T-helper 2 cell (primary cell): ENCODE measurements at regions not wholly inside any gene's neighbourhood (a gene's known extent, or its start where the extent isn't known, plus 50 kb on each side); places are given as distances from the start of the nearest gene placed in this dataset.
"Not testable (repeated sequence)": the region's sequence is repeated elsewhere in the genome, so short reads cannot be mapped to it uniquely, and the experiment has no call there.

Experiments used
- DNase-seq, 5 experiments: peaks; one replicate each; pipeline versions ENCODE4 v3.0.0 to v3.0.0-alpha.2; 2012 to 2022

DNA sequence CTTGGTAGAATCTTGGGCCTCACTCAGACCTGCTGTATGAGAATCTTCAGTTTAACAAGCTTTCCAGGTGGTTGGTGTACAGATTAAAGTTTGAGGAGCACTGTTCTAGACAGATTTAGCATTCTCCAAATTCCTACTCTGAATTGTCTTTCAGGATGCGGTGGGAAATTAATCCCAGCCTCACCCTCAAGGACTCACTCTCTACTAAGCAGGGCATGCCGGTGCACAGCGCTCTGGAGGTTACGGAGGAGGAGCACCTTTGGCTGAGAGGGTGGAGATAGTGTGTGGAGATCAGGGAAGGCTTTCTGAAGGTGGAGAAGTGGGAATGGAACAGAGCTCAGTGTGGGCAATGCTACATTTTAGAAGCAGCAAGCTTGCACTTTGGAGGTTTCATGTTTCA is 359.2 kb downstream of the LRATD1 start:
- DNase-seq, result no peak

DNA sequence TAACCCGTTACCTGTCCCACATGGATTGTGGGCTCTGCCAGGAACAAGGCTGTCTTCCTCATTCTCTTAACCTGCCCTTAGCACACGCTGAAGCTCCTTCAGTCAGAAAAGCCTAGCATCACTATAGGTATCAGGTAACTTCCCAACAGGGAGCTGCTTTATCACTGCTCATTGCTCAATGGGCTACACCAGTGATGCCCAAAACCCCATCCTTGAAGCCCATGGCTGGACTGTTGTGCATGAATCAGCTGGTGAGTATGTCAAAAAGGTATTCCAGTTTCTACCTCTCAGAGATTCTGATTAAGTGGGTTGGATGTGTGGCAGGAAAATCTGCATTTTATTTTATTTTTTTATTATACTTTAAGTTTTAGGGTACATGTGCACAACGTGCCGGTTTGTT is 362.2 kb downstream of the LRATD1 start:
- no peak for DNase-seq

DNA sequence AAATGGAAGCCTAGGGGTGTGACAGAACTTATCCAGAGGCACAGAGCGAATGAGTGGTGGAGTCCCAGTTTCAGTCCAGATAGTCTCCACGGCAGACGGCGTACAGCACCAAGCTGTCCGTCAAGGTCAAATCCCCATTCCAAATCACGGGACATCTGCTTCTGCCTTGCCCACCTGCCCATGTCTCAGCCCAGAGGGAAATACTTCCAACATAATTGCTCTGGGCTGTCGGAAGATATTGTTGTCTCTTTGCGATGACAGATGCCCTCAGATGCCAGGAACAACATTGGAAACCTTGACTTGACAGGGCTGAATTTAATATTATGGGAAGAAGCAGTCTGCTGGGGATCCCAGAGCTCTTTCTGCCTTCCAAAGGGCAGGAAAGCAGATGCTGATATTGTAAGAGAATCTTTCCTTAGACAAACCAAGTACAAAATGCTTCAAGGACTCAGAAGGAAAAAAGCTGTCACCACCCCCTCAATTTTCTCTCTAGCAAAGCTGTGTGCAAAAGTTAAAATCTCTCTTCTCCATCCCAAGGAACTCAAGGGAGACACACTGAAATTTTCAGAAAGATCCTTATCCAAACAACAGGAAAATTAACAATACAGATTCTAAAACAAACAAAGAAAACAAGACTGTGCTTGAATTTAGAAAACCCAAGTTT is 364.0 kb downstream of the LRATD1 start:
- no peak for DNase-seq

DNA sequence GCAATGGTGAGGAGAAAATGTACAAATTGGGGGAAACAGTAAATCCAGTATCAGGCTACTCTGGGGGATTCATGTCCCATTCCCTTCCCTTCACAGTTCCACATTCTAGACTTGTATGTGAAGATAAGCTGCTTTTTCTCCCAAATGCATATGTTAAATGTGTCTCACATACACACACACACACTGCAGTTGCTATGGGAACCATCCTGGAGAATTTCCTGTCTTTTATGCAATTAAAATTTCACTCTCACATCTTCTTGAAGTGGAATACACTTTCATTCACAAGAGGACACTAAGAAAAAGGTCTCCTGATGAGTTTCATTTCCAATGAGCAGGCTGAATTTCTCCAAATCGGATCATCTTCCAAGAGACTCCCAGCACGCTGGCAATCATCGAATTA is 366.0 kb downstream of the LRATD1 start:
- DNase-seq, result no peak

DNA sequence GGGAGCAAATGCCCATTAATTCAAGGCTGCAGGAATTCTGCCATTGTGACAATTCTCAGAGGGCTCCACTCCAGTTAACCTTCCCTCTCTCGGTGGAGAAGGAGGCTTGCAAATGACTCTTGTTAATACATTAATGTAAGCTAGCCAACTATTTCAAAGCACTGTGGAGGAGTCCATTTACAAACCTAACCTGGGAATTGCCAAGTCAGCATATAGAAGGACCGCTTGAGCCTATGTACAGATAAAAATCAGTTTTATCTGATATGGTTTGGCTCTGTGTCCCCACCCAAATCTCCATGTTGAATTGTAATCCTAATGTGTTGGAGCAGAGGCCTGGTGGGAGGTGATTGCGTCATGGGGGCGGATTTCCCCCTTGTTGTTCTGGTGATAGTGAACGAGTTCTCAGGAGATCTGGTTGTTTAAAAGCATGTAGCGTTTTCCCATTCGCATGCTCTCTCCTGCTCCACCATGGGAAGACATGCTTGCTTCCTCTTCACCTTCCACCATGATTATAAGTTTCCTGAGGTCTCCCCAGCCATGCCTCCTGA is 366.7 kb downstream of the LRATD1 start:
- DNase-seq, result no peak

DNA sequence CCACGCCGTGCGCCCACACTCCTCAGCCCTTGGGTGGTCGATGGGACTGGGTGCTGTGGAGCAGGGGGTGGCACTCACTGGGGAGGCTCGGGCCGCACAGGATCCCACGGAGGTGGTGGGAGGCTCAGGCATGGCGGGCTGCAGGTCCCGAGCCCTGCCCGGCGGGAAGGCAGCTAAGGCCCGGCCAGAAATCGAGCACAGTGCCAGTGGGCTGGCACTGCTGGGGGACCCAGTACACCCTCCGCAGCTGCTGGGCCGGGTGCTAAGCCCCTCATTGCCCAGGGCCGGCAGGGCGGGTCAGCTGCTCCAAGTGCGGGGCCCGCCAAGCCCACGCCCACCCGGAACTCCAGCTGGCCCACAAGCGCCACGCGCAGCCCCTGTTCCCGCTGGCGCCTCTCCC is 370.0 kb downstream of the LRATD1 start:
- DNase-seq, result not testable (repeated sequence)

DNA sequence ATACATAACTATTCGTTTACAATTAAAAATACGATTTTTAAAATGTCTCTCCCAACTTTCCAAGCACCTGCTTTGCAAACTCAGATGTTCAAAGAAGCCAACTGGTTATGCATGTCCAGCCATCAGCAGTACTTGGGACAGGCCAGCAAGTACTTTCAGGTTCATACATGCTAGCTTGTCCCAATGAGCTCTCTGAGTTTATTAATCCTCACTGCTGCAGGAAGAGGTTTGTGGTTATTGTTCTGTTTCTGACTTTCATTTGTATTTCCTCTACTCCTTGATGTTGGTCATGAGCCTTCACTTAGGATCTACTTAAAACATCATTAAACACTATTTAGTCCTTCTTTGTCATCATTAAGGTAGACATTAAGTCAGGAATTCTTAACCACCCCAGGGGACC is 374.1 kb downstream of the LRATD1 start:
- peak in 1 of 5 experiments; percentile 61 for DNase-seq

DNA sequence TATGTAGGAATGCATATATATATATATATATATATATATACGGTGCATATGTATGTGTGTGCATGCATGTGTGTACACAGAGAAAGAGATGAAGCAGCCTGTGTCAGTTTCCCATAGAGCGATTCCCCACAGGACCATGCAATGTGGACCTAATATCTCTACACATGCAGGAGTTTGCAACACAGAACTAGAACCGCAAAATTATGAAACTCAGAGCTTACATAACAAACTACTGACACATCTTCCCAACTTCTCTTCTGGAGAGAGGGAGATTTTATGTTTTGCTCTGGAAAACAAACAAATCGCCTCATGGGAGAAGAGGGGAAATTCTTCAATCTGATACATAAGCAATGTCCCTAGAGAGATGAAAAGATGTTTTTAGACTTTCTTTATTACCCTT is 377.2 kb downstream of the LRATD1 start:
- no peak for DNase-seq

DNA sequence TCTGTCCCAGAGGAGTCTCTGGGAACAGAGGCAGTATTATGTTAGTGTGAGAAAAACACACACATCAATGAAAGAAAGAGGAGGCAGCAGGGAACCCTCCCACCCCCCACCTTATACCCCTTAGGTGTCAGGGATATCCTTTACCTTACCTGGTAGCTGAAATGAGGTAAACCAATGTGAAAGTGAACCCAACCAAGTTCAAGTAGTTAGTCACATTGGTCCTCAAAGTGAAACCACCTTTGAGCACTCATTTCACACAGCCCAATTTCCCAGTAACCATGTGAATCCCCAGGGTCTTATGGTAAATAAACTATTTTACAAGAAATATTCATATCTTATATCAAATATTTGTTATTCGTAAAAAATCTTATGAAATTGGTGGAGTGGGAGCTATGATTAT is 377.8 kb downstream of the LRATD1 start:
- peak in 1 of 5 experiments; percentile 48 for DNase-seq

DNA sequence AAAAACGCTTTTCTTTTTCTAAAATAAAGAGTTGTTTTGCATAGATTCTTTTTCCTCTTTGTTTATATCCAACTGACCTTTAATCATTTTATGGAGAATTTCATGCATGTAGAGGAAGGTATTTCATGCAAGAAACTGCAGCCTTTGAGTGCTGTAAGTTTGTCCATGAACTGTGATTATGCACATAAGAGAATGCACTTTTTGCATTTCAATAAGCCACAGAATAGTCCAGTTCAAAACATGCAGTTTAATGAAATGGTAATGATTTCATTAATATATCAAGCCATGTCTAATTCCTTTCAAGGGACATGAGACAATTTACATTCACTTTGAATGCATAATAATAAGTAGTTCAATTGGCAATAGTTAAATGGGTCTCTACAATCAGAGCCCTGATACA is 386.3 kb downstream of the LRATD1 start:
- DNase-seq, result no peak

DNA sequence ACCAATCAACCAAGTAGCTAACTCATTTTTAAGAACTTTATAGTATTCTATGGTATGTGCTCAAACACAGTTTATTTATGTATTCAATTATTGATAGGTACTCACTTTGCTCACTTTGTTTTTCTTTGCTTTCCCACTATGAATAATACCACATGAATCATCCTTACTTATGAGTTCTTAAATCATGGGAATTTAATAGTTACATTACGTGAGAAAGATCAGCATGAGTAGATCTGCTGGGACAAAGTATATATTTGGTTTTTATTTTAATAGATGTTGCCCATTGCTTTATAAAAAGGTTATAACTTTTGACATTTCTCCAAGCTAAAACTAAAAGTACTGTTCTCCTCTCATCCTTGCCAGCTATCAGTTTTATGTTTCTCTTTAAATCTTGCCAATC is 390.7 kb downstream of the LRATD1 start:
- DNase-seq, result no peak

DNA sequence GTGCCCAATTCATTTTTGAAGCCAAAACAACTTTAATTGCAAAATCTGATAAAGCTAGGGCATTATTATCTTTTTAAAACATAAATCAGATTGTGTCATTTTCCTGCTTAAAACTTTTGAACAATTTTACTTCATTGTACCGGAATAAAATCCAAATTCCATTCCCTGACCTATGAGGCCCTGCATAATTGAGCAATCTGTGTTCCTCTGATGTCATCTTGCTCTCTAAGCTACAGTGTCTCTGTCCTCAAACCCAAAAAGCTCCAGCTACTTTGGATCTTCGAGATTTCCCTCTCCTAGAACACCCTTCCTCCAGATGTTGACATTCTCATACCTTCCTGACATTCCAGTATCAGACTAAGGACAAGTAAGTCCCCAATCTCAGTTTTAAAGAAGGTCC is 395.9 kb downstream of the LRATD1 start:
- DNase-seq, result no peak

DNA sequence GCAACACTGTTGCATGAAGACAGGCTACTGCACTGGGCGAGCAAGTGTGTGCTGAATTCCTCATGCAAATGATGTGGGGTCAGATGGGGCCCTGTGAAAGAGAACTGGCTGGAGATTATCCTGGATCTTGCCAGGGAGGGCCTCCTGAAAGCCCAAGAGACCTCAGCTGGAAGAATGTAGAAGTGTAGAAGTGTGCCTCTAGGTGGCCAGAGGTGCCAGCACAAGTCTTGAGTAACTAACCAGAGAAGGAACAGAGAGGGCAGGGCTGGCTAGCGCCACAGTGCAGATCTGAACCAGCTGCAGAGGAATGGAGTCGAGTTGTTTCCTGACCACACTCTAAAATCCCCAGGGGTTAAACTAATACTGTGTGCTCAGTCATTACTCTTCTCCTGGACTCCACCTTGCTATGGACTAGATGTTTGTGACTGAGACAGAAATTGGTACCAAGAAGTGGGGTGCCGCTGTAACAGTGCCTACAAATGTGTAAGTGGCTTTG is 399.3 kb downstream of the LRATD1 start:
- DNase-seq, result peak in 1 of 5 experiments; percentile 16

DNA sequence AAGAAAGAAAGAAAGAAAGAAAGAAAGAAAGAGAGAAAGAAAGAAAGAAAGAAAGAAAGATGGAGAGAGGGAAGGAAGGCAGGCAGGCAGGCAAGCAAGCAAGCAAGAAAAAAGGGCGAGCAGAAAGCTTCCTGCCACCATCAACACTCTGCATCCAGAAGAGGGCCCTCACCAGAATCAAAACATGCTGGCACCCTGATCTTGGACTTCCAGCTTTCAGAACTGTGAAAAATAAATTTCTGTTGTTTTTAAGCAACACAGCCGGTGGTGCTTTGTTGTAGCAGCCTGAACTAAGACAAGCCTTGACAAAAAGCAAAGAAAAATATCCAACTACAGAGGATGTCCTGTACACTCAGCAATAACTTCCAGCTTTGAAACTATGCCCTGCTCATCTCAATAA is 401.7 kb downstream of the LRATD1 start:
- DNase-seq, result no peak

DNA sequence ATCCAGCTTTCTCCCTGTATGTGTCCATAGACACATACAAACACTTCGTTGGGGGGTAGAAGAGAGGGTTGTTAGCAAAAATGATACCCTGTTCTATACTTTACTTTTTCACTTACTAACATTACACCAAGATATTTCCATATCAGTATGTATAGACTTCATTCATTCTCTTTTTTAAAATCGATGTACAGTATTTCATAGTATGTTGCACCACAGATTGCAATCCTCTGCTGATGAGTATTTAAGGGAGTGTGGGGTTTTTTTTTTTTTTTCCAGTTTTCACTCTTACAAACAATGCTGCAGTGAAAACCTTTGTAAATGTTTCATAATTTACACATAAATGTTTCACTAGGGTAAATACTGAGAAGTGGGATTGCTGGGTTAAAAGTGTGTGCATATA is 402.3 kb downstream of the LRATD1 start:
- no peak for DNase-seq

DNA sequence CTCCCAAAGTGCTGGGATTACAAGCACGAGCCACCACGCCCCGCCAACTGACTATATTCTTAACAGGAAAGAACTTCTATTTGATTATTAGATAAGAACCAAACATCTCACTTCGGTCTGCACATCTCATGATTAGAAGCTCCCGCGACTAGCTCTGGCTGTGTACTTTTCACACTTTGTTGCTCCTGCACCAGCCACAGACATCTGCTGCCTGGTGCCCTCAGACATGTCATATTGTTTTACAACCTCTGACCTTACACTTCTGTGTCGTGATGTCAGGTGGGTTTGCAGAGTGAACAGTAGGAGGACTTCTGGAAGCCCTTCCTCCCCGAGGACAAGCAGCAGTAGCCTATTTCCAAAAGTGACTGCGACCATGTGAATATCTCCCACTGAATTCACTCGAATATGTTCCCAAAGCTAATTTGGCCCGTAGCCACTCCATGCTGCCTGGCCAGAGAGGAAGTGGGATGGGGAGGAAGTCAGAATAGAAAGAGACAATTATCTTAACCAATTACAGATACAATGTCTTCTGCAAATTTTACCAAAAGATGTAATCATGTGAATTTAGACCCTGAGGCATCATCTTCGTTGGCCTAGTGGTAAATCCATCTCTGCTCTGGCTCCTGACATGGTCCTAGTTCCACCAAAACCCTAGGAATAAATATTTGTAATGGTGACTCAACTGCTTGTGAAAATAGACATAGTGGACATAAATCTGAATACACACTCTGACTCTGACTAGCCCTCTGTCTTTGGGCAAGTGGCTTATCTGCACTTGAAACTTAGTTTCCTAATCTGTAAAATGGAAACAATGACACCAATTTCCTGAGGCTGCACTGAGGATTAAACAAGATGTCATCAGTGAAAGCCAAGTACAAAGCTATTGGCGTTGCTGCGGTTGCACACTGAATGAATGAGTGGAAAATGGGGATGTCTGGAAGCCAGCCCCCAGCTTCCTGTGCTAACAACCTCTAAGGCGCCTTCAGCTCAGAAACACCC is 406.1 kb downstream of the LRATD1 start:
- DNase-seq, result peak in 2 of 5 experiments; percentile 3 to 38

DNA sequence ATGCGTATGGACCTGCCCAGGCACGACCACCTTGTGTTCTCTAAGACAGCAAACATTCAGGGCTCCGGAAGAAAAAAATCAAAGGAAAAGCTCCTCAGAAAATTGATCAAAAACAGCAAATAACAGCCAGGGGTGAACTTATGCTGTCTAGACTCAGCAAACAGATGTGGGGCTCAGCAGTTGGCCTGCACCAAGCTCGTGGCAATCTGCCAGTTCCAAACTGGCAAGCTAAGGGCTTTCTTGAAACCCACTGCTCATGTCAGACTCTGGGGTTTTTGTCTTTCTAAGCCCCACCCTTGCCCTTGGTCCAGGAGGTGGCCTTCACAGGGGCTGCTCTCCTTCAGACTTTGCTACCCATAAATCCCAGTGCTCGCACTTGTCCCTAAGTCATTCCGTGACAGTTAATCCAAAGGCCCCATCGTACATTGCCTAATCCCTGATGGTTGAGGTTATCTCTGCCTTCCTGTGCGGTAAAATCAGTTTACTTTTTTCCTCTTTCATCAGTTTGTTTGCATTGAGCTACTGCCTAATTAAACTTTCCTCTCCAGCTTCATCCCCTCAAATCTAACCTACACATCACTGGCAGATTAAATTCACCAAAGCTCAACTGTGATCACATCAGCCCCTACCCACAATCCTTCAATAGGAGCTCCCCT is 408.0 kb downstream of the LRATD1 start:
- DNase-seq, result no peak

DNA sequence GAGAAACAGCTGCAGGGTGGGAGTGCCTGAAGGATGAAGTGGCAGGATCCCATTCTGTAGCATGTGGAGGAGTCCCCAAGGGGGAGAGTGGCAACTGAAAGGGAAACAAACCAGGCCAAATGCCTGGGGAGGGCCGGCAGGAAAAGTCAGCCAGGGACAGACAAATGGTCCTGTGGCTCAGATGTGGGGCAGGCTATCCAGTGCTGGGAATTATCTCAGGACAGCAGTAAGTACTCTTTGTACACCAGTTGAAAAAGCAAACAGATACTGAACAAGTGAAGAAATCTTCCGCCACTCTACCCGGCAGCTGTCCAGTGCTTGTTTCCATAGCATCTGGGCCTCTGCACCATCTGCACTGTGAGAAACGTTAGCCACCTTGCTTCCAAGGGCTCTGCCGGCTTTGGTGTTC is 408.9 kb downstream of the LRATD1 start:
- DNase-seq, result no peak

DNA sequence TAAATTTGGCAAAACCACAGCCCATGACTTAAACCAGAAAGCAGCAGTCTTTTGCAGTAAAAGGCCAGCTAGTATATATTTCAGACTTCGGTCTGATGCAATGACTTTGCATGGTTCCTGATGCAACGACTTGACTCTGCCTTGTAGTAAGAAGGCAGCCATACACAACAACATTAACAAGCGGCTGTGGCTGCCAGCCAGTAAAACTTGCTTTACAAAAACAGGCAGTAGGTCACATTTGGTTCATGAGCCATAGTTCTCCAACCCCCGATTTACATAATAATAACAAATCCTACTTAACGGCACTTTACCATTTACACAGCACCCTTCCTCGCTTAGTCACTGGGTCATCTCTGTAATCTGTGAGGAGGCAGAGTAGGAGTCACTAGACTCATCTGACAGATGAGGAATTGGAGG is 410.3 kb downstream of the LRATD1 start:
- no peak for DNase-seq

DNA sequence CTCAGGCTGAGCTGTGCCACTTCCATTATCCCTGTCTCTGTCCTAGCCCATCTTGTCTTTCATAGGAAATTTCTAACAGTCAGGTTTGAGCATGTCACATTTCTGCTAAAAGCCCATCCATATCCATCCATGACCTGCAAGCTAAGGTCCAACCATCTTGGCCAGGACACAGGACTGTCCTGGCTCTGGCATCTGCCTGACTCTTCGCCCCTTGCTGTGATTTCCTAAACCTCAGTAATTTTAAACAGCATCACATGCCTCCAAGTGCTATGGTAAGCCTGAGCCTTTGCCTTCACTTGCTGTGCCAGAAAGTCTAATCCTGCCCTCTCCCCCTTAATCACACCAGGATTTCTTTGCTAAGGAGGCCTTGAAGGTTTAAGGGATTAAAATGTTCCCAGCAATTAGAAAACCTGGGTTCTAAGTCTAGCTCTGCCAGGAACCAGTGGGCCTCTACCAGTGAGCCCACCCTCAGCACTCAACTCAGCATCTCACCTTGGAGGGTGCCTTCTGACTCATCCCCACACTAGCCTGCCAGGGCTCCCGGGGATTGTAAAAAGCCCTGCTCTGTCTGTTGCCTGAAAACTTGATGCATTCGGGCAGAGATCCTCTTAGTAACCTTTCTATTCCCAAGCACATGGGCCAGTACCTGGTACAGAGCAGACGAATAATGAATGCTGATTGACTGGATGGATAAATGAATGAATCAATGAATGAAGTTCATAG is 411.0 kb downstream of the LRATD1 start:
- no peak for DNase-seq

DNA sequence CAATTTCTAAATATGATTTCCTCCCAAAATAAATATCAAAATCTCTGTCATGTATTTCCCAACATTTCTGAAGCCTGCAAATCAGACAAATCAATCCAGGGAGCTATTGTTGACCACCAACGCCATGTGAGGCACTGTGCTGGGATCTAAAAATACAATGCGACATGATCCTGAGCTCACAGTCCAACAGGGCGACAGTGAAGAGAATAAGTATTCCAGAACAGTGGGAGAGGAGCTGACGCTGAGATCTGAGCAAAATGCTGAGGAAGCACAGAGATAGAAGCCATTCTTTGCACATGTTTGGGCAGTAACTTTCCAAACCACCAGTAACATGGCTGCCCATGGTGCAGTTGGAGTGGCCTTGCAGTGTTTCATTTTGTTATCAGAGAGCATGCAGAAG is 412.5 kb downstream of the LRATD1 start:
- DNase-seq, result no peak

DNA sequence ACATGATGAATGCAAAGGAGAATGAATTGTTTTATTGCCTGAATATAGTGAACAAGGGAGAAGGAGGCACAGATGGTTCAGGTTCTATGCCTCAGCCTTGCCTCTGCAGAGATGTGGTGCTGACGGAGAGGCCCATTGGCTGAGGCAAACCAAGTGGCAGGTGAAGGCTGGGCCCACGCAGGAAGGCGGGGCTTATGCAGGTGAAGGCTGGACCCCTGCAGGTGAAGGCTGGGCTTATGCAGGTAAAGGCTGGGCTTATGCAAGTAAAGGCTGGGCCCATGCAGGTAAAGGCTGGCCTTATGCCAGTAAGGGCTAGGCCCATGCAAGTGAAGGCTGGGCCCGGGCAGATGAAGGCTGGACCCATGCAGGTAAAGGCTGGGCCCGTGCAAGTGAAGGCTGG is 414.7 kb downstream of the LRATD1 start:
- no peak for DNase-seq
